HG02610 (cell line): ENCODE measurements at regions not wholly inside any gene's neighbourhood (a gene's known extent, or its start where the extent isn't known, plus 50 kb on each side); places are given as distances from the start of the nearest gene placed in this dataset.
A peak's percentile ranks its signal among the peaks of the same experiment; 100 is the strongest.
"Not testable (repeated sequence)": the region's sequence is repeated elsewhere in the genome, so short reads cannot be mapped to it uniquely, and the experiment has no call there.

Source experiments
- ATAC-seq: cut with Tn5 transposase; IDR thresholded peaks from one replicate; pipeline ENCODE4 v1.9.1; 2021; ENCODE audit warnings: mild to moderate bottlenecking, moderate library complexity; ENCODE audit not compliant: unreplicated experiment

- no peak for ATAC-seq
Measured at GRCh38 chr6:85135376-85136094, 314.3 kb upstream of the NT5E start.

GRCh38 chr6:85134172-85134571, 315.7 kb upstream of the NT5E start:
- no peak for ATAC-seq

GRCh38 chr6:85132091-85132490, 317.8 kb upstream of the NT5E start:
- ATAC-seq: no peak

- no peak for ATAC-seq
Measured at GRCh38 chr6:85130743-85131142, 319.1 kb upstream of the NT5E start.

GRCh38 chr6:85129881-85130280, 320.0 kb upstream of the NT5E start:
- no peak for ATAC-seq

- ATAC-seq: no peak
Measured at GRCh38 chr6:85128781-85129180, 321.1 kb upstream of the NT5E start.

GRCh38 chr6:85128256-85128655, 321.6 kb upstream of the NT5E start:
- not testable (repeated sequence) for ATAC-seq

- ATAC-seq: no peak
Measured at GRCh38 chr6:85127696-85128243, 322.1 kb upstream of the NT5E start.

- ATAC-seq: no peak
Measured at GRCh38 chr6:85127168-85127498, 322.8 kb upstream of the NT5E start.

- ATAC-seq: peak; percentile 80
Measured at GRCh38 chr6:85126485-85127167, 323.3 kb upstream of the NT5E start.

- no peak for ATAC-seq
Measured at GRCh38 chr6:85125526-85125925, 324.4 kb upstream of the NT5E start.

- ATAC-seq: no peak
Measured at GRCh38 chr6:85124472-85125354, 325.2 kb upstream of the NT5E start.

GRCh38 chr6:85121158-85121557, 328.7 kb upstream of the NT5E start:
- no peak for ATAC-seq

- no peak for ATAC-seq
Measured at GRCh38 chr6:85118652-85119235, 331.1 kb upstream of the NT5E start.

- ATAC-seq: no peak
Measured at GRCh38 chr6:85118233-85118632, 331.6 kb upstream of the NT5E start.

- ATAC-seq: no peak
Measured at GRCh38 chr6:85116475-85116874, 333.4 kb upstream of the NT5E start.

GRCh38 chr6:85115876-85116275, 334.0 kb upstream of the NT5E start:
- ATAC-seq: no peak

GRCh38 chr6:85115376-85115775, 334.5 kb upstream of the NT5E start:
- no peak for ATAC-seq

GRCh38 chr6:85114581-85114935, 335.3 kb upstream of the NT5E start:
- ATAC-seq: no peak

GRCh38 chr6:85113934-85114580, 335.8 kb upstream of the NT5E start:
- ATAC-seq: no peak

GRCh38 chr6:85112540-85112939, 337.3 kb upstream of the NT5E start:
- ATAC-seq: no peak
